ENCODE measurements at regions not wholly inside any gene's neighbourhood (a gene's known extent, or its start where the extent isn't known, plus 50 kb on each side); places are given as distances from the start of the nearest gene placed in this dataset.

- DNase-seq = no peak
These were observed 520.4 kb downstream of the SLITRK6 start for GRCh38 chr13:85278851-85279250.

GRCh38 chr13:85277748-85278147 is 521.5 kb downstream of the SLITRK6 start:
- no peak for DNase-seq

DNA sequence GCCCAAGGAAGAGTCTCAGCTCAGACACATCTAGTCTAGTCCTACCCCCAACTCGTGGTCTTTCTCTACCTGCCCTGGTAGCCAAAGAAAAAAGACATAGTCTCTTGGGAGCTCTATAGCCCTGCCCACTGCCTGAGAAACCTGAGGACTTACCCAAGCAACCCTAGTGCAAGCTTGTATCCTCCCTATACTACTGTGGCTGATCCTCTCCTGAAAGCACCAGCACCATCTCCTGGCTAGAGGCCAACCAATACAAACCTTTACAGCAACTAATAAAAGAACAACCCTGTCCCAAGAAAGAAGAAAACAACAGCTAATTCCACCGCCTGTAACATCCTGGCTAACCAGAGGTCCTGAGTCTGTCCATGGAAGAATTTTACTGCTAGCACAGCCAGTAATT is 532.4 kb downstream of the SLITRK6 start:
- no peak for DNase-seq

DNA sequence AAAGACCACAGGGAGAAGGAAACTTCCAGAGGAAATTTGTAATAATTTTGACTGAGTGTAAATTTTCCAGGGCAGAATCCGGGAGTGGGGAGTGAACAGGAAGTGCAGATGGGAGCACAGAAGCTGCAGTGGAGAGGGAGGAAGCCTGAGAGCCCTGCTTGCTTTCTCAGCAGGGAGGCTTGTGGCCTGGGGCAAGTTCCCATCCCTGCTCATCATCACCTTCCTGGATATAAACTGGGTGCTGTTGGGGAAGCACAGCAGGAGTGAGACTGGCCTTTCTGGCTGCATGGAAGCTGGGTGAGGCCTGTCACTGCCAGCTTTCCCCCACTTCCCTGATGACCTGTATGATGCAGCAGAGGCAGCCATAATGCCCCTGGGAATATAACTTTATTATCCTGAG is 532.9 kb downstream of the SLITRK6 start:
- no peak for DNase-seq

DNA sequence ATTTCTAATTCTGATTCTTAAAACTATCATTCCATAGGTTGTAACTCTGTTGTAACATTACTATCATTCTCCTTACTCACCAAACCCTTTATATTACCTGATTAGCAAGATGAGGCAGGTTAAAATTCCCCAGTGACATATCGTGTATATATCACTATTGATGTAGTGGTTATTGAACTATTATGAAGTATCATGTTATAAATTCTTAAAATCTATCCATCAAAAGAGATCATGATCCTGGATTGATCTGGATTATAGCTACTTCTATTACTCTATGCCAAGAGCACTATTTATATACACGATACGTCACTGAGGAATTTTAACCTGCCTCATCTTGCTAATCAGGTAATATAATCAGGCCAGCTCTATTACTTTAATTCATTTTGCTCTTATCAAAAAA is 533.9 kb downstream of the SLITRK6 start:
- no peak for DNase-seq

- DNase-seq = no peak
These were observed 536.7 kb downstream of the SLITRK6 start for GRCh38 chr13:85262499-85262898.

GRCh38 chr13:85261757-85262346 is 537.4 kb downstream of the SLITRK6 start:
- no peak for DNase-seq

DNA sequence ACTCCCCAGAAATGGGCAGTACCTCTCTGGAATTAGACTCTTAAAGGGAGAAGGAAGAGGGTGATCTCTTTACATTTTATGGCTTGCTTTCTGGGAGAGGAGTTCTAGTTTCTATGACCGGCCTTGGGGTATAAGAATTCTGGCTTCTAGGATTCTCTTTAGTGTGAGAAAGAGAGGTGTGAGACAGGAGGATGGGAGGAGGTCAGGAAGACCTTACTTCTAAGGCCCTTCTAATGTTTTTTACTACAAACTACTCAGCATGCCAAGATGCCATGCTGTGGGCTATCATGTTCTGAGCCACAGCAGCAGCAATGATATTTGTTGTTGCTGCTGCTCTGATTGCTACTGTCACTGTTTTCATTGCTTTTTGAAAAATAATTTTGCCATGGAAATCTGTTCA is 538.3 kb downstream of the SLITRK6 start:
- DNase-seq = no peak

GRCh38 chr13:85255978-85256377 is 543.2 kb downstream of the SLITRK6 start:
- DNase-seq = no peak

GRCh38 chr13:85254641-85255040 is 544.6 kb downstream of the SLITRK6 start:
- DNase-seq = no peak

- no peak for DNase-seq
These were observed 550.1 kb downstream of the SLITRK6 start for GRCh38 chr13:85249151-85249550.

GRCh38 chr13:85247780-85248179 is 551.4 kb downstream of the SLITRK6 start:
- no peak for DNase-seq

DNA sequence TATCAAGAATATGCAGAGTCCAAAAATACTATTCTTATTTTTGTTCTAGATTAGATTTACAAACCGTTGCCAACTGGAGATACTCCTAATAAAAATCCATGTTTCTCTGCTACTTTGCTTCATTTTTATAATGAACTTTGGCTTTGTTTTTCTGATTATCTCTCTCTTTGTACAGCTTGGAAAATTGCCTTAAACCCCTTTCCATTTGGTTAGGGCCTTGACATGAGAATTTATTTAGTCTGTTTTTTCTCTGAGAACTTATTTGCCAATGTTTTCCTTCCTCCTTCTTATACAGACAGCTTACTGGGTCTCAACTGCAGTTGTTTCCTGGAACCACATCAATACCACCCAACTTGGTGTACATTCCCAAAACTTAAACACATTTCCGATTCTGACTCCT is 555.4 kb downstream of the SLITRK6 start:
- DNase-seq = no peak

DNA sequence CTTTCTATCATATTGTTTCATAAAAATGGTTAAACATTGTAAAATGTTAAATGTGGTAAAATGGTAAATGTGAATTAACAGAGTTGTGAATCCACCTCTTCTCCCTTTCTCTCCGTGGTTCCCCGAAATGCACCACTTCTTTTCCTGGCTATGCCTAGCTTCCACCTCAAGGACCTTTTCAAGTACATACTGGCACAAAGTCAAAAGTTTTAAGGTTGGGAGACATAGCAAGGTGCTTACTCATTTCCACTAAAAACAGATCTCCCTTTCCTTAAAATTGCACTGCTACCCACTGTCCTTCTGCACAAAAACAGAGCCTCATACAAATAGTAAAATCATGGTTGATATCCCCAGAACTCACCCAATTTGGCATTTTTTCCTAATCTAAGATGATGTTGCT is 558.2 kb downstream of the SLITRK6 start:
- DNase-seq = no peak

GRCh38 chr13:85236413-85236812 is 562.8 kb downstream of the SLITRK6 start:
- DNase-seq = no peak

DNA sequence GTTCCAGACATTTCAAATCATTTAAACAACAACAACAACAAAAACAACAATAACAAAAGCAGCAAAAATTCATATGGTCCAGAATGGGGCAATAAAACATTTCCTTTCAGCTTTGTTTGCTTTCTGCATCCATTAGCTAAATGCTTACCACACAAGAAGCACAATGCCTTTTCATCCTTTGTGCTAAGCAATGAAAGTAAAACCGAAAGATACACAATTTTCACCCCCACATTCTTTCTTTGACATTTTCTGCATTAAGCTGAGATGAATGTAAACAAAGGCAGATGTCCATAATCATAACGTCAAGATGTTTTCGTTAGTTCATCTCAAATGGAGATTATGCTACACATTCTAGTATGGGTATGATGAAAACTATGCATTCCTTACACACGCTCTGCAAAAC is 568.5 kb downstream of the SLITRK6 start:
- DNase-seq = no peak

DNA sequence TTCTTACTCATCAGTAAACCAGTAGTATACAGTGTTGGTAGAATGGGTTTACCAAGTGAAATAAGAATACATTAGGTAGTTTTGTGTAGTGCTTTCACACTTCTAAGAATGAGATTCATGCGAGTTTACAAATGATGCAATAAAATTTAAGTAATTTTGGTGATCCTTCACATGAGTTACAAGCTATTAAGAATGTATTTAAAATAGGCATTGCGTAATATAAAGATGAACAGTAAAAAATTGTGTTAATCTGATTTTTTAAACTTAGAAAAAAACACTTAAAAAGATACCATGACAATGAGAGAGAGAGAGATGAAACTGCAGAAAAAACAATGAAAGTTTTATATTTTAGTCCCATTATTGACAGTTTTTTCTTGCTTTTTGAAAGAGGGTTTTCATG is 570.5 kb downstream of the SLITRK6 start:
- DNase-seq = no peak

GRCh38 chr13:85223883-85224656 is 575.1 kb downstream of the SLITRK6 start:
- DNase-seq = no peak

DNA sequence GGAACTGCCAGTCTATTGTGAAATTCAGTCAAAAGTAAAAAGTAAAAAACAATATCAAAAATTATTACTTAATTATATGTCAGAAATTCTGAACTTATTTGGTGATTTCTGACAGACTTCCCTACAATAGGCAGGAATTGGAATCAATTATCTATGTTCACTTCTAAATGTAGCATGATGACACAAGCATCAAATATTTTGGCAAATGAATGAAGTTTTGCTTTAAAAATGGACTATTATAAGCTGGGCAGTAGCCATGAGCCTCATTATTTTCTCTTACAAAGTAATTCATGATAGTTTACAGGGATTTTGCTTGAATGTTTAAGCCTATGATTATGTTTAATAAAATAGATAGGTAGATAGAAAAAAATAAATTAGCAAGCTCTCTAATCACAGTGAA is 582.6 kb downstream of the SLITRK6 start:
- DNase-seq = no peak

- DNase-seq = no peak
These were observed 586.5 kb downstream of the SLITRK6 start for GRCh38 chr13:85212692-85213091.

GRCh38 chr13:85204668-85205344 is 594.4 kb downstream of the SLITRK6 start:
- DNase-seq = no peak

DNA sequence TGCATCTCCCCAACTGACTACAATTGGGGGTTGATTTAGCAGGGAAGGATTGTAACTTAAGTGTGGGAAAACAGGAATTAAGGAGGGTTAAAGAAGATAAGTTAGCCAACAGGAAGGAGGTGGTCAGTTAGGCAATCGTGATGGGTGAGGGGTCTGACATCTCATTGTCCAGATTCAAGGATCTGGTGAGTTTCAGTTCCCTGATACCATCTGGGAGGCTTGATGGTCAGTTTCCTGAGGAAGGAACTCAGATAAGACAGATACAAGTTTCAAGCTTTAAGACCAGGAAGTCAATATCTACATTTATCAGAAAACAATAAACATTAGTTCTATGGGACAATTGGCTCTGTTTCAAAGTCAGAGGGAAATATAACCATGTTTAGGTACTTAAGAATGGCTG is 601.8 kb downstream of the SLITRK6 start:
- DNase-seq = no peak

GRCh38 chr13:85194482-85194881 is 604.7 kb downstream of the SLITRK6 start:
- DNase-seq = no peak

DNA sequence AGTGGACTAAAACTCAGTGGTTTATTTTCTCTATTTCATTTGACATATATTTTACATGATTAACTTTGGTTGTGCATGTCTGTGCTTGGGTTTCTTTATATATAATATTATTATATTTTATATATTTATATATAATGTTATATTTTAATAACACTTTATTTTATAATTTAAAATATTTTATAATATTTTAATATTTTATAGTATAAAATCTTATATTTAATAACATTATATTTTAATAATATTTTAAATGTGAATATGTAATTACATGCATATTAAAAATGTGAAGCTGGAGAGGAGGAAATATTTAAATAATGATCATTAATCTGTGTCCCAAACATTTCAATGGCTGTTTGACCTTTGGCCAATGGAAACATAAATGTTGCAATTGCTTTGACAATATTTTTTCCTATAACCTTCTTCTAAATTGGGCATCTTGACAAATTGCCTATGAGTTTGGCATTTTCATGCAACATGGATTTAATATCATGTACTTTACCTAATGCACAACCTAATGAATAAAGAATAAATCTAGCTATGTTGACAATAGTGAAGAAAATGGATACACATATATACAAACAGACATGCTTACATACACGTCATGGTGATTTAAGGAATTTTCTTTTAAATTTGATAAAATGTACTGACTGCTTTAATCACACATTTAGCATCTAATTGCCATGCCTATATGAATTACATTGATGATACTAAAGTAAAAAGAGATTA is 607.1 kb downstream of the SLITRK6 start:
- DNase-seq = no peak

Data from activated naive CD4-positive, alpha-beta T cell treated with Interleukin-2 at 50 U/mL for 16 hours (primary cell).